Mesenchymal stem cell (in vitro differentiated cells and primary cell): ENCODE measurements at regions not wholly inside any gene's neighbourhood (a gene's known extent, or its start where the extent isn't known, plus 50 kb on each side); places are given as distances from the start of the nearest gene placed in this dataset.

Experiments used
- DNase-seq: peaks from one replicate; pipeline ENCODE4 v3.0.0-alpha.2; 2013
- H2AFZ ChIP-seq: one replicate; pipeline ENCODE4 v1.6.1; 2013; ENCODE audit warnings: low read depth, mild to moderate bottlenecking, control low read depth, inconsistent platforms, low read length, moderate library complexity
- H2AK5ac ChIP-seq: 2 replicates; pipeline ENCODE4 v1.6.1; 2013; ENCODE audit warnings: low read length, moderate library complexity, mild to moderate bottlenecking, inconsistent platforms; ENCODE audit not compliant: severe bottlenecking
- H2BK120ac ChIP-seq: one replicate; pipeline ENCODE4 v1.6.1; 2013; ENCODE audit warnings: low read depth, mild to moderate bottlenecking, inconsistent platforms, low read length, moderate library complexity
- H2BK12ac ChIP-seq, 2 experiments: one replicate each; pipeline ENCODE4 v1.6.1; 2013; ENCODE audit warnings: inconsistent platforms in 2 of 2, low read length in 2 of 2, mild to moderate bottlenecking in 2 of 2, moderate library complexity in 2 of 2, control low read depth in 1 of 2
- H2BK15ac ChIP-seq: one replicate; pipeline ENCODE4 v1.6.1; 2013; ENCODE audit warnings: mild to moderate bottlenecking, low read depth, inconsistent platforms; ENCODE audit not compliant: poor library complexity, severe bottlenecking
- H2BK5ac ChIP-seq: 2 replicates; pipeline ENCODE4 v1.6.1; 2013; ENCODE audit warnings: low read depth, mild to moderate bottlenecking, low read length, control low read depth, inconsistent platforms; ENCODE audit not compliant: poor library complexity, severe bottlenecking
- H3K14ac ChIP-seq, 2 experiments: one replicate each; pipeline ENCODE4 v1.6.1; 2013; ENCODE audit warnings: inconsistent platforms in 2 of 2, low read length in 2 of 2, control low read depth in 1 of 2, mild to moderate bottlenecking in 1 of 2, moderate library complexity in 1 of 2
- H3K18ac ChIP-seq, 2 experiments: one replicate each; pipeline ENCODE4 v1.6.1; 2013; ENCODE audit warnings: inconsistent platforms in 2 of 2, low read length in 2 of 2, control low read depth in 1 of 2, low read depth in 1 of 2, mild to moderate bottlenecking in 1 of 2
- H3K23ac ChIP-seq, 2 experiments: one replicate each; pipeline ENCODE4 v1.6.1; 2013; ENCODE audit warnings: inconsistent platforms in 2 of 2, low read length in 2 of 2, mild to moderate bottlenecking in 2 of 2, moderate library complexity in 2 of 2, control low read depth in 1 of 2
- H3K27ac ChIP-seq: 2 replicates; pipeline ENCODE4 v1.5.1; 2013; ENCODE audit warnings: mild to moderate bottlenecking, moderate library complexity, low read length, control low read depth, inconsistent platforms; ENCODE audit not compliant: poor library complexity, severe bottlenecking
- H3K27me3 ChIP-seq, 2 experiments: 2 replicates each; pipeline versions ENCODE4 v1.6.1 to v1.7.0; 2013; ENCODE audit warnings: low read length in 2 of 2, mild to moderate bottlenecking in 2 of 2, moderate library complexity in 2 of 2, control low read depth in 1 of 2, inconsistent platforms in 1 of 2; ENCODE audit not compliant: control insufficient read depth in 1 of 2, insufficient read depth in 1 of 2
- H3K36me3 ChIP-seq, 2 experiments: 2 replicates each; pipeline versions ENCODE4 v1.6.1 to v1.7.0; 2013; ENCODE audit warnings: low read length in 2 of 2, control low read depth in 1 of 2, inconsistent platforms in 1 of 2, low read depth in 1 of 2, mild to moderate bottlenecking in 1 of 2; ENCODE audit not compliant: insufficient read depth in 2 of 2, control insufficient read depth in 1 of 2
- H3K4ac ChIP-seq, 2 experiments: one replicate each; pipeline ENCODE4 v1.6.1; 2013; ENCODE audit warnings: inconsistent platforms in 2 of 2, low read length in 2 of 2, mild to moderate bottlenecking in 2 of 2, moderate library complexity in 2 of 2, control low read depth in 1 of 2, low read depth in 1 of 2
- H3K4me1 ChIP-seq: 2 replicates; pipeline ENCODE4 v1.6.1; 2013; ENCODE audit warnings: low read depth, low read length, control low read depth; ENCODE audit not compliant: control insufficient read depth, insufficient read depth
- H3K4me2 ChIP-seq: 2 replicates; pipeline ENCODE4 v1.6.1; 2013; ENCODE audit warnings: low read length, mild to moderate bottlenecking, inconsistent platforms; ENCODE audit not compliant: poor library complexity, severe bottlenecking
- H3K4me3 ChIP-seq, 2 experiments: 2 replicates each; pipeline versions ENCODE4 v1.5.1 to v1.7.0; 2013; ENCODE audit warnings: low read length in 2 of 2, mild to moderate bottlenecking in 2 of 2, control low read depth in 1 of 2, low read depth in 1 of 2; ENCODE audit not compliant: insufficient read depth in 1 of 2
- H3K79me1 ChIP-seq: replicated peaks from 2 replicates; pipeline ENCODE4 v1.6.1; 2013; ENCODE audit warnings: mild to moderate bottlenecking, control low read depth, low read length, inconsistent platforms; ENCODE audit not compliant: poor library complexity, severe bottlenecking
- H3K9ac ChIP-seq: 2 replicates; pipeline ENCODE4 v1.7.0; 2013; ENCODE audit warnings: mild to moderate bottlenecking, low read length, moderate library complexity
- H3K9me3 ChIP-seq: 2 replicates; pipeline ENCODE4 v1.7.0; 2013; ENCODE audit warnings: mild to moderate bottlenecking, low read length; ENCODE audit not compliant: control insufficient read depth
- H4K8ac ChIP-seq: one replicate; pipeline ENCODE4 v1.6.1; 2013; ENCODE audit warnings: inconsistent platforms, mild to moderate bottlenecking, low read length, moderate library complexity
- H4K91ac ChIP-seq: one replicate; pipeline ENCODE4 v1.6.1; 2013; ENCODE audit warnings: mild to moderate bottlenecking, low read length, inconsistent platforms
- WGBS: methylation state at CpG from one replicate; pipeline ENCODE4 v1.1.7; 2013; ENCODE audit warnings: mixed read lengths; 5-methylcytosine and 5-hydroxymethylcytosine counted together

DNA sequence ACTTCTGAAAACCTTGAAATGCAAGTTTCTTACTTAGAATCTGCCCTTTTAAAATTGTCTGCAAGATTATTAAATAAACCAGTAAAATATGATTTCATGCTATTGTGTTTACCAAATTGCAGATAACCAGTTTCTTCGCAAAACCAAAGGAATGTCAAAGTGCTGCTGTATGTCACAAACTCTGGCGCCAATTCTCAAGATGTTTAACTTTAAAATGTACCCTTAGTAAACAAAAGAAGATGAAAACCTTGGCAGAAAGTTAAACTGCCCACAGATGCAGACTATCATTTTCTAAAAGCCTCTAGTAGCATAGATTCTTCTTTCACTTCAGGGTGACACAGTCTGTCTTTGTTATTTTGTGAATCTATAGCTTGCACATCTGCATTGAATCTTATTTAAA is 189.2 kb downstream of the SLITRK6 start:
- no peak overlapping the region for H4K8ac ChIP-seq
- DNase-seq, result peak; percentile 30
- no peak overlapping the region for H3K4me3 ChIP-seq
- no peak overlapping the region for H4K91ac ChIP-seq
- no peaks in the 10 kb centered on the region for H3K4me1 ChIP-seq
- H3K27ac ChIP-seq, result no peak overlapping the region
- no peak overlapping the region for H2BK15ac ChIP-seq
- no peaks in the 10 kb centered on the region for H3K9me3 ChIP-seq
- H3K23ac ChIP-seq, result no peak overlapping the region
- H3K14ac ChIP-seq, result no peak overlapping the region
- no peak overlapping the region for H2AK5ac ChIP-seq
- H2AFZ ChIP-seq, result no peak overlapping the region
- H3K4ac ChIP-seq, result no peak overlapping the region
- H2BK5ac ChIP-seq, result no peak overlapping the region
- no peak overlapping the region for H3K9ac ChIP-seq
- no peak overlapping the region for H2BK120ac ChIP-seq
- no peak overlapping the region for H3K4me2 ChIP-seq
- no peak overlapping the region for H3K18ac ChIP-seq
- no peaks in the 10 kb centered on the region for H3K79me1 ChIP-seq
- 0% methylated on average over 2 of the region's 2 CpGs for WGBS
- H3K36me3 ChIP-seq, result no peaks in the 10 kb centered on the region
- H2BK12ac ChIP-seq, result no peak overlapping the region
- no peaks in the 10 kb centered on the region for H3K27me3 ChIP-seq

DNA sequence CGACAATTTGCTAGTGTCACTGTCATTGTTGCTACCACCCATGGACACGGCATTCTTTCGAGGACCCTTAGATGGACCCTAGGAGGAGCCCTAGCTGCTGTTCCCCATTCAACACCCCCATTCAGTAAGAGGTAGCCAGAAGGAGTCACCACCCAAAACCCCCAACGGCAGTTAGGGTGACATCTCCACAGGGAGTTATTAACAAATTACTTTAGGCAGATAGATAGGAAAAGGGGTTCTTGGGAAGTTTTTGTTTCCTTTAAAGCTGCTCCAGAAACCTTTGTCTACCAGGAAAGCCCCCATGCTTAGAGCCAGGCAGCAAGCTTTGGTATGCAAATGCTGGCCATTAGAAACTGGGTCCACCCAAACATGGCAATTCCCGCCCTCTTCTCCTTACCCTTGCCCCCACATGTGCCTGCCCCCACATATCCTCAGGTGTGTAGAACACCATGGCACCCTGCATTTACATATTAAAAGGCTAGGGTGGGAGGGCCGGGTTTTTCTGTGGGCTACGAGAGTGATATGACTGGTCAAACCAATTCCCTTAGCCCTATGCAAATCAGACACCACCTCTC is 190.9 kb downstream of the SLITRK6 start:
- Histone ChIP-seq H3K27me3 (no peaks in the 10 kb centered on the region), H3K14ac (no peak overlapping the region), H3K9ac (no peak overlapping the region), H3K79me1 (no peaks in the 10 kb centered on the region), H3K4ac (no peak overlapping the region), H4K91ac (no peak overlapping the region), H2AFZ (no peak overlapping the region), H2BK120ac (peak overlapping the region; percentile 49), H2BK5ac (no peak overlapping the region), H4K8ac (no peak overlapping the region), H2BK12ac (peak overlapping the region; percentile 37 to 54), H3K36me3 (no peaks in the 10 kb centered on the region), H2BK15ac (peak overlapping the region; percentile 60), H3K23ac (no peak overlapping the region), H3K4me2 (no peak overlapping the region), H2AK5ac (no peak overlapping the region), H3K27ac (no peak overlapping the region), H3K18ac (no peak overlapping the region), H3K9me3 (no peaks in the 10 kb centered on the region), H3K4me1 (no peaks in the 10 kb centered on the region), H3K4me3 (no peak overlapping the region)
- 89% methylated on average over 5 of the region's 7 CpGs for WGBS
- DNase-seq, result no peak

DNA sequence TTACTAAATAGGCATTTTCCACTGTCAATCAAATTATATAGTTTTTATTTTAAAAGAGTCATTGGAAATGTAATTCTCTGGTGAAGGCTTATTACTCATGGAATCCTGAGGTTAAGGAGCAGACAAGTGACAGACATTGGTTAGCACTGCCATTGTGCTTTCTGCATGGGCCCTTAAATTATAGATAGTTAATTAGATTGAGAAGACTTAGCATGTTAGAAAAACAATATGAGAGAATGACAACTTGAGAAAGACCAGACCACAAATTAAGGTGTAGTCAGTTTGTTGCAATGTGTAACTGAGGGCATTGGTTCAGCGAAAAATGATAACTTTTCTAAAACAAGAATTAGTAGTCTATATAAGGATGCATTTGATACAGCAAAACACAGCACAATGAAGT is 195.5 kb downstream of the SLITRK6 start:
- H3K4me3 ChIP-seq, result no peak overlapping the region
- no peak overlapping the region for H2BK12ac ChIP-seq
- no peak overlapping the region for H2BK5ac ChIP-seq
- no peaks in the 10 kb centered on the region for H3K4me1 ChIP-seq
- no peak overlapping the region for H3K4ac ChIP-seq
- no peak overlapping the region for H2AFZ ChIP-seq
- no peak overlapping the region for H3K9ac ChIP-seq
- H2BK15ac ChIP-seq, result no peak overlapping the region
- H3K9me3 ChIP-seq, result no peaks in the 10 kb centered on the region
- no peak overlapping the region for H3K27ac ChIP-seq
- H3K14ac ChIP-seq, result no peak overlapping the region
- no peak for DNase-seq
- no peak overlapping the region for H4K8ac ChIP-seq
- no peaks in the 10 kb centered on the region for H3K79me1 ChIP-seq
- H3K36me3 ChIP-seq, result no peaks in the 10 kb centered on the region
- H2AK5ac ChIP-seq, result no peak overlapping the region
- no peak overlapping the region for H3K18ac ChIP-seq
- WGBS, result no CpG with 5 or more reads among the region's 1 CpG
- no peaks in the 10 kb centered on the region for H3K27me3 ChIP-seq
- H2BK120ac ChIP-seq, result no peak overlapping the region
- no peak overlapping the region for H3K4me2 ChIP-seq
- H4K91ac ChIP-seq, result no peak overlapping the region
- H3K23ac ChIP-seq, result no peak overlapping the region

DNA sequence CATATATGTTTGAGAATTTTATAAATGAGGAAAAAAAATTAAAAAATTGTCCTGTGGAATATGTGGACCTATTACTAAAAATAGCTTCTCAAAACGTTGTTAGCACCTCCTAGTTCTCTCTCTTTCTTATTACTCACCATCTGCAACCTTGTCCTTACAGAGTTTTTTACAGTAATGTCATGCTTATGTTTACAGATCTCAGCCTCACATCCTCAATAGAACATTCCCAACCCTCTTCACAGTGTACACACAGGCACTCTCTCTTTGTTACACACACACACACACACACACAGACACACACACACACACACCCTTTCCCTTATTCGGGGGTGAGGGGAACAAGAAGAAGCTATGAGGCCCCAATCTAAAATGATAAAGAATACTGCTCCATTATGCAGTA is 197.7 kb downstream of the SLITRK6 start:
- H3K4me1 ChIP-seq, result no peaks in the 10 kb centered on the region
- H3K4me2 ChIP-seq, result no peak overlapping the region
- H3K18ac ChIP-seq, result no peak overlapping the region
- H3K23ac ChIP-seq, result no peak overlapping the region
- no peak overlapping the region for H2BK15ac ChIP-seq
- no peak overlapping the region for H2AK5ac ChIP-seq
- no peaks in the 10 kb centered on the region for H3K9me3 ChIP-seq
- no peak overlapping the region for H3K9ac ChIP-seq
- H3K4ac ChIP-seq, result no peak overlapping the region
- H4K8ac ChIP-seq, result no peak overlapping the region
- no peak overlapping the region for H3K27ac ChIP-seq
- no peaks in the 10 kb centered on the region for H3K36me3 ChIP-seq
- no peak overlapping the region for H4K91ac ChIP-seq
- peak; percentile 70 for DNase-seq
- H3K27me3 ChIP-seq, result no peaks in the 10 kb centered on the region
- H2BK5ac ChIP-seq, result no peak overlapping the region
- no peak overlapping the region for H2AFZ ChIP-seq
- H3K14ac ChIP-seq, result no peak overlapping the region
- H3K79me1 ChIP-seq, result no peaks in the 10 kb centered on the region
- 11% methylated on average over 1 of the region's 2 CpGs for WGBS
- no peak overlapping the region for H3K4me3 ChIP-seq
- no peak overlapping the region for H2BK120ac ChIP-seq
- H2BK12ac ChIP-seq, result no peak overlapping the region
